Activated CD8-positive, alpha-beta memory T cell treated with anti-CD3 and anti-CD28 coated beads for 4 hours (primary cell): ENCODE measurements at regions not wholly inside any gene's neighbourhood (a gene's known extent, or its start where the extent isn't known, plus 50 kb on each side); places are given as distances from the start of the nearest gene placed in this dataset.

Experiments used
- DNase-seq, 2 donors: peaks; one replicate each; pipeline ENCODE4 v3.0.0-alpha.2; 2020; ENCODE audit warnings: low read depth in 2 of 2

DNA sequence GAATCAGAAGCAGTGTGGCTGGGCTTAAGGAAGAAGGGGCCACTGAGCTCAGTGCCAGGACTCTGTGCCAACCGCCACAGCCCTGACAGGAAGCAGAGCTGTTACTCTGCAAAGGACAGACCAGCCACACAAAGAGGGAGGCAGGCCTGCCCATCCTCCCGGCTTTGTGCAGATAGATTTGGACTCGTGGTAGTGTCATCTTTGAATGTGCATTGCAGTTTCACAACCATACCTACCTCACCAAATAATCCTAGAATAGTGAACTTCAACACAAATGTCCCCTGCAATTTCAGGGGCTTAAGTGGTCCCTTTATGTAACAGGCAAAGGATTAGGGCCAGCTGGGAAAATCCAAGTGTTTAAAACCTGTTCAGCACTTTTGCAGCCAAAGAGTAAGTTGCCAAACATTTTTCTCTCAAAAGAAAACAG, 55.1 kb upstream of the CLDN10 start:
- no peak for DNase-seq

DNA sequence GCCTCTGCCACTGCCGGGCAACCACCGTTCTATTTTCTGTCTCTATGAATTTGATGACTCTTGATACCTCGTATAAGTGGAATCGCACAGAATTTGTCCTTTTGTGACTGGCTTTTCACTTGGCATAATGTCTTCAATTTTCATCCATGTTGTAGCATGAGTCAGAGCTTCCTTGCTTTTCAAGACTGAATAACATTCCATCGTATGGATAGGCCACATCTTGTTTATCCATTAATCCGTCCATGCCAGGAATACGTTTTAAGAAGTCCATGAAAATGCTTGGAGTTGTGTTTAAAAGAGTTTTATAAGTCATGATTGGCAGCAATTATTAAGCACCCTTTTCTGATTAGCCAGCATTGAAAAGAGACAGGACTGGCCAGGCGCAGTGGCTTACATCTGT, 53.6 kb upstream of the CLDN10 start:
- no peak for DNase-seq

DNA sequence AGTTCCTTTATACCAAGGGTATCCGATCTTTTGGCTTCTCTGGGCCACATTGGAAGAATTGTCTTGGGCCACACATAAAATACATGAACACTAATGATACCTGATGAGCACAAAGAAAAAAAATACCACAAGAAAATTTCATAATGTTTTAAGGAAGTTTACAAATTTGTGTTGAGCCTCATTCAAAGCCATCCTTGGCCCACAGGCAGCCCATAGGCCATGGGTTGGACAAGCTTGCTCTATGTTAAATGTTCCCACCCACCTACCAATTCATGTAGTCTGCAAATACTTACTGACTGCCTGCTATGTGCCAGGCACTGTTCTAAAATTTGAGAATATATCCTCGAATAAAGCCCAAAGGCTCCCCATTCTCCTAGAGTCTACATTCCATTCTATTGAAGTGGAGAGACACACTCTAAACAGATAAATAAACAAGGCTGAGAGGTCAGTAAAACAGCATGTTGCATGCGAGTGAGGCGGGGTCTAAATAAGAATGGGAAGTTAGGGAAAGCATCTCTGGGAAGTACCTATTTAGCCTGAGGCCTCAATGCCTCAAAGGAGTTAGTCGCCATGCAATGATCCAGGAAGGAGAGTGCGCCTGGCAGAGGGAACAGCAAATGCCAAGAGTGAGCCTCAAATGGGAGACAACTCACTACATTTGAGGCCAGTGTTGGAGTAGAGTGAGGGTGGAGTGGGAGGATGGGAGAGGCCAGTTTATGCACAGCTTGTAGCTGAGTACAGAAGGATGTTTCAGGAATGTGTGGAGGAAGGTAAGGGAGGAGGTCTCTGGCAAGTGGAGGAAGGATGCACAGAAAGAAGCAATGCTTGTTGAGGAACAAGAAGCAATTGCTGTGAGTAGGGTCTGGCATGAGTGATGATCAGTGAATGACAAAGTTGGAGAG, 52.5 kb upstream of the CLDN10 start:
- no peak for DNase-seq

DNA sequence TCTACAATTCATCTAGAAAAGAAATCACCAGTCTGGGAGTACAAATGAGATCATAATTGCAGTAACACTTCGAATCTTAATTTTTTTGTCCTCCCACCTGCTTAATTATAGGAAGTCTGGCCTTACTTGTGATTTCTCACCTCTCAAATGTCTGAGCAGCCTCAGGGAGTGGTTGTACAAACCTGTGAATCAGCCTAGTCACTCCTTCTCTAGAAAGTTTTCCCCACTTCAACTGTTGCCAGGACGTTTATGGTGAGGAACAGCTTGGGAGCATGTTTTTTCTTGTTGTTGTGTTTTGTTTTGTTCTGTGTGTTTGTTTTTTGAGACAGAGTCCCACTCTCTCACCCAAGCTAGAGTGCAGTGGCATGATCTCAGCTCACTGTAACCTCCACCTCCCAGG, 50.3 kb upstream of the CLDN10 start:
- DNase-seq = no peak
